Amniotic epithelial cell (primary cell): ENCODE measurements at regions not wholly inside any gene's neighbourhood (a gene's known extent, or its start where the extent isn't known, plus 50 kb on each side); places are given as distances from the start of the nearest gene placed in this dataset.

Experiments
- DNase-seq: peaks from one replicate; pipeline ENCODE4 v3.0.0-alpha.2; 2010; ENCODE audit warnings: low read depth

GRCh38 chr4:159500861-159501260 is 398.0 kb downstream of the RAPGEF2 start:
- no peak for DNase-seq

DNA sequence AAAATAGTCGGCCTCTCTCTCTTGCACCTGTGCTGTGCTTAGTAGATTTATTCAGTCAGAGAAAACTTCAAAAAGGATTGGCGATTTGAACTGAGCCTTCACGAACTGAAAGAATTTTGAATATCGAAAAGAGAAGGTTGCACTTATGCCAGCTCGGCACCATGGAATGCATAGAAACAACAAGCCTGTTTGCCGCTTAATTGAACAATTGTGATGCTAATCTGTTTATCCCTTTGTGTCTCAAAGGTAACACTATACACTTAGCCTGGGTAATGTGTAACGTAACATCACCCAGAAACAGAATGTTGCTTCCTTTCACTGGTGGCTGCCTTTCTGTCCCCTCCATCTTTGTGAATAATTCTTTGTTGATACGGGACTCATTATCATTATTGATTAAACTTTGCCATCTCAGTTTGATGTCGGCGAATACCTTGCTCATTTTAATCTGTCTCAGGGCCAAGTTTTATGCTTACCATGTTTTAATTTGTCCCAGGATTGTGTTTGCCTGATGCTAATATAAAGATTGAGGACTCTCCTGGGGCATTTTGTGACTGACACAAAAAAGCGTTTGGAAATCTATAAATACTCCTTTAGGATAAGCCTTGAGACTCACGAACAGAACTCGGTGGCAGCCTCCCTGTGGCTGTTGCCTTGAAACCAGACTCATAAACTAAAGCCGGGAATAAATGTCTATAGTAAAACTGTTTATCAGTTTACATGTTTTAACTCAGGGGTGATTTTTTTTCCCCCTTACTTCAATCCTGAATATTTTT is 400.5 kb downstream of the RAPGEF2 start:
- no peak for DNase-seq

DNA sequence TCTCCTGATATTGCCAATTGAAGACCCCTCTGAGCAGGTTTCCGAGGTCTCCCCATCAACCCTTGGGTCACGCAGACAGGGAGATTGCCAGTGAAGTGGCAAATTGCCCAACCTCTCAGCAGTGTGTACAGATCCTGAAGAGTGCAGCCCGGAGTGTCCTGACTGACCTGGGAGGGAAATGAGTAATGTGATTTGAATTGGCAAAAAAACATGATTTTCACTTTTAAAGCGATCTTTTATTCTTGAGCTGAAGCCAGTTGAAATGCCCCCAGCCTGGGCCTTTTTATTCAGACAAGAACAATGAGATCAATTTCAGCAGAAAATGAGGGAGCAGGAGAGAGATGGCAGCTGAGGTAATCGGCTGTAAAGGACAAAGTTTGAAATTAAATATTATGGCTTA is 401.8 kb downstream of the RAPGEF2 start:
- DNase-seq = peak; percentile 18

GRCh38 chr4:159505266-159505975 is 402.5 kb downstream of the RAPGEF2 start:
- no peak for DNase-seq

DNA sequence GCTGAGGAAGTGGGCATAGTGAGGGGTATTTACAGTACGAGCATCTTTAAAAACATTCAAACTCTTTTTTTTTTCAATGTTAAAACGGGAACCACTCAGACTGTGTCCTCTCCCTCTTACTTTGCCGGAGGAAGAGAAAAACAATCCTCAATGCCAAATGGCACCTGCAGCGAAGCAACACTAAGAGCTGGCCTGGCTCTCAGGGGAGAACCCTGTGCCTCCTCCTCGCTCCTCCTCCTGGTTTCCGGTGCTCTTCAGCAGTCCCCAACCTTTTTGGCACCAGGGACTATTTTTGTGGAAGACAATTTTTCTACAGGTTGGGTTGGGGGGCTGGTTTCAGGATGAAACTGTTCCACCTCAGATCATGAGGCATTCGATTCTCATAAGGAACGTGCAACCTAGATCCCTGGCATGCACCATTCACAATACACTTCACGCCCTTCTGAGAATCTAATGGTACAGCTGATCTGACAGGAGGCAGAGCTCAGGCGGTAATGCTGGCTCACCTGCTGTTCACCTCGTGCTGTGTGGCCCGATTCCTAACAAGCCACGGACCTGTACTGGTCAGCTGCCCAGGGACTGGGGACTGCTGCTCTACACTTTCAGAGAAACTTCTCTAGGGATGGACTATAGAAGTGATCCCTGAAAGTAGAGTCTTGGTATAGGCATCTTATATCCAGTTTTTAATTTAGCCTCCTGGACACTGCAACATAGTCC is 404.1 kb downstream of the RAPGEF2 start:
- DNase-seq = no peak

DNA sequence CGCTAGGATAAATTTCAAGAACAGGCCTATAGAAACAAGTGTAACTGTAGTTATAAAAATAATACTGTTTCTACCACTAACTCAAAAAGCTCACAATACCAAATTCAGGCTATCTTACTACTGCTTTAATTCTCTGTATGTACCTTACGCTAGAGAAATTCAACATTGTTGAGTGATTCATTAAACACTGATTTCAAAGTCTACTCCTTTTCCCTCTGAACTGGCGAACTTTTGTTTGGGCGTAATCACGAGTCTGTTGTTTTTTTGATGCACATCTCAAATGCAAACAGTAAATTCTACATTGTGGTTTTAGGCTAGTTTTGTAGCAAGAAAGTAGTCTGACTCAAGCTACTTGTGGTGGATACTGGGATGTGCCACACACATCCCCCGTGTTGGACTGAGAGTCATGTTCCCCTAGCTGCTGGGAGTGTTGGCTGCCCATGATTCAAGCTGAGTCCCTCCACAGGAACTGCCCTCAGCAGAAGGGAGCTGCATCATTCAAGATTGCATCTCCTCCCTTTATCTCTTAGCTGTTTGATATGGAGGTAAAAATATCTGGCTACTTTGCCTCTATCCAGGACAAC is 406.1 kb downstream of the RAPGEF2 start:
- DNase-seq = peak; percentile 59

GRCh38 chr4:159512348-159512747 is 409.5 kb downstream of the RAPGEF2 start:
- DNase-seq = no peak

DNA sequence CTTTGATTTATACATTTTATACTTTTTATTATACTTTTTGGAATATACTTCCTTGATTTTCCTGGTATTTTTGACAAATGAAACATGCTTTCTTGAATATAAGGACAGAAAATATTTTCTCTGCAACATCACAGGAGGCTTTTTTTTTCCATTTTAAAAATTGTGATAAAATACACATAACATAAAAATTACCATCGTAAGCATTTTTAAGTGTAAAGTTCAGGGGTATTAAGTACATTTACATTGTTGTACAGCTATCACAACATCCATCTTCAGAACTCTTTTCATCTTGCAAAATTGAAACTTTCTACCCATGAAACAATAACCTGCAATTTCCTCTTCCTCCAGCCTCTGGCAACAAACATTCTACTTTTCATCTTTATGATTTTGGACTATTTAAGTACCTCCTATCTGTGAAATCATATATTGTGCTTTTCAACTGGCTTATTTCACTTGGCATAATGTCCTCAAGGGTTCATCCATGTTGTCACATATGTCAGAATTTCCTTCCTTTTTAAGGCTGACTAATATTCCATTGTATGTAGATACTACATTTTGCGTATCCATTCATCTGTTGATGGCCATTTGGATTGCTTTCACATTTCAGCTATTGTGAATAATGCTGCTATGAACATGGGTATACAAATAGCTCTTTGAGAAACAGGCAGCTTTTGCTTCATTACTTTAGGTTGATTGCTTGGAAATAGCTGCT is 412.6 kb downstream of the RAPGEF2 start:
- no peak for DNase-seq

DNA sequence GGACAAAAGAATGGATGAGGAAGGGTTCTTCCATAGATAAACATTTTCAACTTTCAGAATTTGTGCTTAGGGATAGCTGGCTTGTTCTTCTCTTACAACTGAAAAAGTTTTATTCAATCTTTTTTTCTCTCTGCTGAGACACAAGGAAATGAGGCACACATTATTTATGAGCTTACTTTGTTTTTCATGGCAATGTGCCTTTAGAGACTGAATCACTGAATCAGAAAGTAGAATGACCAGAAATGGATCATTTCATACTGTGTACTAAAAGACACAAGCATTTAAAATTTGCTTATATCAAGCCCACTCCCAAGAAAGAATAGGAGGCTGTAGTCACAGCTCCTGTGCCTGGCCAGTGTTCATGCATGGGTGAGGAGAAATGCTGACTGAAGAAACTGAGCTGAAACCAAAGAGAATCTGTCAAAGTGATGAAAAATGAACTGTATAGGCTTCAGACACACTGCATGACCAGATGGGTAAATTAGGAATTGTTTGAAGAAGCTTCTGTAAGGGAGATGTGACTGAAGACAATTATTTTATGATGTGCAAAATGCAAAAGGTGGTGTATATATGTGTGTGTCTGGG is 413.8 kb downstream of the RAPGEF2 start:
- DNase-seq = no peak

- no peak for DNase-seq
Measured at GRCh38 chr4:159520074-159520473, 417.2 kb downstream of the RAPGEF2 start.

DNA sequence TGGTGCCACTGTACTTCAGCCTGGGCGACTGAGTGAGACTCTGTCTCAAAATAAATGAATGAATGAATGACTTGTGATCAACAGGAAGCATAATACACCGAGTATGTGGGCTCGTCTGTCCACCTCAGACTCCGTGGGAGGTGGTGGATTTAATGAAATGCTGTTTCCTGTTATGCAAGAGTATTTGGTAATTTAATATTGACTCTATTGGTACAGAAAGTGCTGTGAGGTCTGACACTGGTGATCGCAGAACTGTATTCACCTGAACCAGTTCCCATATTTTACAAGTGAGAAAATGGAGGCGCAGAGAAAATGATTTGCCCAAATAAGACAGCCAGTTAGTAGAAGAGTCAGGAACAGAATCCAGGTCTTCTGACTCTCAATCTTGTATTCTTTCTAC is 423.3 kb downstream of the RAPGEF2 start:
- no peak for DNase-seq

DNA sequence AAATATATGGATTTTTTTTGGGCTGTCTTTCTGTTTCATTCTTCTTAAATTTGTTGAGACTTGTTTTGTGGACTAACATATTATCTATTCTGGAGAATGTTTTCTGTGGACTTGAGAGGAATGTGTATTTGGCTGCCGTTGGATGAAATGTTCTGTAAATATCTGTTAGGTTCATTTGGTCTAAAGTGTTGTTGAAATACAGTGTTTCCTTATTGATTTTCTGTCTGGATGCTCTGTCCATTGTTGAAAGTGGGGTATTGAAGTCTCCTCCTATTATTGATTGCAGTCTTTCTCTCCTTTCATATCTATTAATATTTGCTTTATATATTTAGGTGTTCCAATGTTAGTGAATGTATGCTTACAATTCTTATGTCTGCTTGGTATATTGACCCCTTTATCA is 431.8 kb downstream of the RAPGEF2 start:
- DNase-seq = no peak

GRCh38 chr4:159538556-159538955 is 435.7 kb downstream of the RAPGEF2 start:
- DNase-seq = no peak

- peak; percentile 27 for DNase-seq
Measured at GRCh38 chr4:159540038-159540437, 437.2 kb downstream of the RAPGEF2 start.

- DNase-seq = no peak
Measured at GRCh38 chr4:159540501-159540900, 437.6 kb downstream of the RAPGEF2 start.

DNA sequence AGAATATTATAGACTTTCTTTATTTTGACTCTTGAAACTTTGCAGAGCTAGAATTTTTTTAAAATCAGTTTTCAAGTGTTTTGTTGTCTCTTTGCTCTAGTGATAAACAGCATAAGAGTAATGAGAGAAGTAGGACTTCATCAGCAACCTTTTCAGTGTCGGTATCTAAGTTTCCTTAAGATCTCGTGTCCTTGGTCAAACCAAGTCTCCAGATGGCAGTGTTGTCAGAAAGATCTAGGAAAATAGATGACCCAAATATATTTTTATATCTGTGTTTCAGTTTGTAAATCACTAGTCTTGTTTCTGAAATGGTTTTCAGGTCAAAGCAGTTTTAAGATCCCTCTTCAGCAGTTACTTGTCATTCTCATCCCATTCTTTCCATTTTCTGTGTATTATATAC is 438.3 kb downstream of the RAPGEF2 start:
- no peak for DNase-seq

- no peak for DNase-seq
Measured at GRCh38 chr4:159542296-159542695, 439.4 kb downstream of the RAPGEF2 start.

GRCh38 chr4:159543831-159544230 is 441.0 kb downstream of the RAPGEF2 start:
- no peak for DNase-seq

GRCh38 chr4:159545556-159545955 is 442.7 kb downstream of the RAPGEF2 start:
- DNase-seq = no peak

DNA sequence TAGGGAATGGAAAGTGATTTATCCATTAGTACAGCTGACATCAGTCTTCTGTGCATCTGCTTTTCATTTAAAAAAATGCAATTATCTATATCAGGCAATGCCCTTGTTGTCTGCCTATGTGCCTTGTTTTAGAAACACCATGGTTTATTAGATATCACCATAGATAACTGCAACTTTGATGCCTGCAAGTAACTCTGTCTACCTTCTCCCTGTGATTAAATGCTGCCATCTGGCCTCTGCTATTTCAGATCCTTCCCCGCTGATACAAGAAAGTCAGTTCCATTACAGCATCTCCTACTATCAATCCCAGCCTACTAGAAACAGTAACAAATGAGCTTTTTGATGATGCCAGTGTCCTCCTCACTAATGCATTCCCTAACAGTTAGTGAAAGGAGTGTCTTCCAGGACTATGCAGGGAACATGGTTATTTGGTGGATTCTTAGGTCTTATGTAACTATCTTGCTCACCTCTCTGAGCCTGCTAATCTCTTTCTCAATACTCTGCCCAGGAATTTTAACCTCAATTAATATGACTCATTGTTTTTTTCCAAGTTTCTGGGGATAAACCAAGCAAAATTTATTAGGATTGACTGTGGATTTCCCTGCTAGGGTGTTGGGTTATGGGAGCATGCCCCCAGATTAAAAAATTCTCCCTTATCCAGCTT is 444.9 kb downstream of the RAPGEF2 start:
- peak; percentile 69 for DNase-seq

- DNase-seq = peak; percentile 60
Measured at GRCh38 chr4:159549098-159549518, 446.2 kb downstream of the RAPGEF2 start.
